DMS53 treated with DMSO at 0.1 percent for 48 hours (cell line): ENCODE measurements at regions not wholly inside any gene's neighbourhood (a gene's known extent, or its start where the extent isn't known, plus 50 kb on each side); places are given as distances from the start of the nearest gene placed in this dataset.

Experiments
- DNase-seq: peaks from one replicate; lab custom pipeline; 2025; ENCODE audit not compliant: unreplicated experiment; lab: John Stamatoyannopoulos, UW

DNA sequence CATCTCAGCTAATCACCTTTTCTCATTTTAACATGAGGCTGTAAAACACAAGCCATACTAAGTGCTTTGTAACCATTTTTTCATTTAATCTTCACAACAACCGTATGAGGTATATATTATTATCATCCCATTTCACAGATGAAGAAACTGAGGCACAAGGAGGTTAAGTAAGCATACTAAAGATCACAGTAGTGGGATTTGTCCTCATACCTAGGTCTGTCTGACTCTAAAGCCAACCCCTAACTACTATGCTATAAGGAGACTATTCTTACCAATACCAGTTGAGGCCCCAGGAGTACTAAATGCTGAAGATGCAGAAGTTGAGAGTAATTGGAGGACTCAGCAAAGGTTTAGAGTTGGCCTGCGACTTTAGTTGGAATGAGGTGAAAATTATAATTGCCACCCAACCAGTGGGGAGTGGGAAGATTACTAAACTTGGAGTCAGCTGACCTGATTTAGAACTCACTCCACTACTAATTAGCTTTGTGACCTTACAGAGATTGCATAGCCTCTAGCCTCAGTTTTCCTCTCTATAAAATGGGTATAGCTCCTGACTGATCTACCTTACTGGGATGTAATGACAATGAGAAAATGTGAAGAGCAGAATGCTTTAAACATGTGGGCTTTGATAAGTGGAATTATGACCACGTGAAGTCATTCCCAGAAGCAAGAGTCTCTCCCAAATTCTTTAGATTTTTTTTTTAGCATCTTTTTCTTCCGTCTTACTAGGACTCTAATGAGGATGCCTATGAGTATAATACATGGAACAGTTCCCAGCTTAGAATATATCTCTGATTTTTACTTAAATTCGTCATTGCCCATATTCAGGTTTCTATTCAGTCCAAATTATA lies 85.8 kb upstream of the IPO9 start:
- no peak for DNase-seq

DNA sequence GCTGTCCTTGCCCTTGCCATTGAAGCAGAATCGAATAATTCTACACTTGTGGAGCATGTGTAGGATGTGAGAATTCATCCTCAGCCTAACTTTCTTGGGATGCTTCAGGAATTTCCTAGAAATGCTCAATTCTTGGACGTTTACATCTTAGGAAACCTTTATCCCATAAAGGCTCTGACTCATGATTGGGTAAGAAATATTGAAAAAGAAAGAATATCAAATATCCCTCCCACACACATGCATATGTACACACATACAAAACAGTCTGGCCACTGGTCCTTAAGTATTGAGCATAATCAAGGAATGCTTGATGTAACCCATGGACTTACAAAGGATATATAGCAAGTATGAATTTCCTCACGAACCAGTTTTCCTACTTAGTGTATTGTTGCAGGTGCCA lies 83.9 kb upstream of the IPO9 start:
- no peak for DNase-seq

DNA sequence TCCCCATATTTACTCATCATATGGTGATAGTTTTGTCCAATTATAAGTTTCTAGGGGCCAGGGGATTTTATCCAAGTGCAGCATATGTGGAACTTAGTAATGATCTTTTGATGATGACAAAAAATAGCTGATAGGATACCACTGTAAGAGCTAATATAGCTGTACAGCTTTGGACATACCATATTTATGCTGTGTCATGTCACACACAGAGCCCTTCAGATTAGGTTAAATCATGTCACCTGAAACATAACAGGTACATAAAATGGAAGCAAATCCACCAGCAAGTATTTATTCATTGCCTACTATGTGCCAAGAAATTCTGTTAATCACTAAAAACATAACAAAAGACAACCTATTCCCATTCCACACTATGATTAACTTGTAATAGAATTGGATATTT lies 82.8 kb upstream of the IPO9 start:
- no peak for DNase-seq

DNA sequence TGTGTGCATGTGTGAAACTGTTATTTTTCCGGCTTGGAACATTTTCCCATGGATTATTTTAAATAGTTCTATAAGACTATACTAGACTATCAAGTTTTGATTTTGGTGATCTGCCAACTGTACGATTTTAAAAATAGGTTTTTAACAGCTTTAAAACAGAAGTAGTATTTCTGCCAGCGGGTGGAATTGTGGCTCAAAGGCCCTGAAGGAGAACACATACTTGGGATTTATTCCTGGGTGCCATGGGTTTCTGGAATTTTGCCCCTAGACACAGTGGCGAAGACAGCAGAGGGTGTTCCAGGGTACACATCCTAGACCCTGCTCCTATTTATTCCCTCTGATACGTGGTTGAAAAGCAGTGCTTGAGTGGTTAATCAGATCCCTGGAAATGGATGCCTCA lies 81.7 kb upstream of the IPO9 start:
- DNase-seq = no peak

DNA sequence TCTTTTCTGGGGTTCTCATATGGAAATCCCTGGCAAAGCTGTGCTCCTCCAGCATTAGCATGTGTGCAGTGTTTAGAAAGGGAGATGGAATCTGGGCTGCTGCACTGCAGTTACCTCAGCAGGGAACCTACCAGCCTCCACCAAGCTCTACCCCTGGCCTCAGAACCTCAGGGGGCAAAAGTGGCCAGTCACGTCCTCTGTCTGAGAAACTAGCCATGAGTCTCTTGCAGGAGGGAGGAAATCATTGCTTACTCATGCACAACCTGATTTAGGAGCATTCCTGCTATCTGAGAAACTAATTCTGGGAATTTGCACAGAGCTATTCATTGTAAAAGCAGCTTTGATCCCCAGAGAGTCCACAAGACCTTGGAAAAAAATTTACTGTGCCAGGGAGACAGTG lies 80.6 kb upstream of the IPO9 start:
- DNase-seq = no peak

DNA sequence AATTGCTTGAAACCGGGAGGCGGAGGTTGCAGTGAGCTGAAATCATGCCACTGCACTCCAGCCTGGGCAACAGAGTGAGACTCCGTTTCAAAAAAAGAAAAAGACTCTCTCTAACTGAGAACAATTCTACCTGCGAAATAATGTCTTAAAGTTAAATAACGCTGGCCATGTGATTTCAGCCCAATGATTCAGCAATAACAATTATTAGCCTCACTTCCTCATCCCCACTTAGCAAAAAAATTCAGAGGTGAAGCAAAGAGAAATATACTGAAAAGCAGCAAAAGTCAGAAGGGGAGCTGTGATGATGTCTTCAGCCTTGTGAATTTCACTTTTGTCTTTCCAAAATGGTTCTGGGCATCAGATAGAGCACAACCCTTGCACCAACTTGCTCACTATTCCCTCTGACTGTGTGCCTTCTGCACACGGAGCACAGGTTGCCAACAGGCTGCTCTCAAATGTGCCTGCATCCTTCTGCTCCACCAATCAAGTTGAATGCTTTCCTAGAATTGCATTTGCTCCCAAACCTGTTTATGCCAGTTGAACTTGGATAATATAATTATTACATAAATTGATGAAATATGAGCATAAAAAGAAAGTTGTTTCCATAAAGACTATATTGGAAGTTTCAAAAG lies 79.8 kb upstream of the IPO9 start:
- no peak for DNase-seq

DNA sequence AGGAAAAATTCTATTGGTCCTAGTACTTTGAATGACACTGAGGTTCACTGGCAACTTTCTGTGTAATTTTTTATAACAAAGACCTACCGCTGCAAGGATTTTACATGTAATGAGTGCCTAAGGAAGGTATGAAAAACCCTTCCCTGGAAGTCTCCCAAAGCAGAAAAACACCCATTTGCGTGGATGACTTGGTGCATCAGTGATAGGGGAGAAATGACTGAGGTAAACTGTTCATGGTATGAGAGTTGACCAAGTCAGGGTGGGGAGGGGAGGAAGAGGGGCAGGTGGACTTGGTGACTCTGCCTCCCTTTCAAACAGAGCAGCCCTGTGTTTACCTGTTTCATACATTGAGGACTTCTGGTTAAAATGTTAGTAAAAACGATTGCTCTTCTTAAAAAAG lies 78.8 kb upstream of the IPO9 start:
- no peak for DNase-seq

DNA sequence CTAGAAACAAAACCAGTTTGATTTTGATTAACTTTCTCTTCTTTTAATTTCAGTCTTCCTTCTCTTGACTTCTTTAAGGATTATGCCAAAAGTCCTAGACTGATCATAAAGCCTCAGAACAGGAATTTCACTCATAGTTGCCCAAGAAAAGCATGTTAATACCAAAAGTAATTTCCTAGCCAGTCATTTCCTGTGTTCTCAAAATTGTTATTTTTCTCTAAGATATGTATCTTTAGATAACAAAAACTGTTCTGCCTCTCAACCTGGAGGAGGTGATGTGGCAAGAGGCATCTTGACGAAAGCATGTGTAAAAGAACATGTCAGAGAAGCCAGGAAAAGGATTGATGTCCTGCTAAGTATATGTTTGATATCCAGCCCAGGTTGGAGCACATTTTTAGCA lies 78.0 kb upstream of the IPO9 start:
- no peak for DNase-seq

DNA sequence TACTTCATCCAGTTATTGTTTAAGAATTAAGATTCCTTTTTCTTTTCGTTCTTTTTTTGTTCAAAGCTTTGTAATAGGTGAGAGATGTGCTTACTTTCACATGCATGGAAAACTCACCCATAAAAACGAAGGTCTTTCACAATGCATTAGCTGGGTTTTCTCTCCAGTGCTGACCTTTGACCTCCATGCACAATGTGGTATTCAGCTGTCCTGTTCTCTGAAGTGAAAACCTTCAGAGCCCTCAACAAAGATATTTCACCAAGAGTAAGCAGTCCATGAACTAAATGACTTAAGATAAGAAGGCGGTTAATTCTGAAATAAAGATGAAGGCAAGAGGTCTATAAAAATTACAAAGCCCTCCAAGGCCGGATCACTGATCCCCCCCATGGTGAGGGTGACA lies 77.1 kb upstream of the IPO9 start:
- DNase-seq = no peak

DNA sequence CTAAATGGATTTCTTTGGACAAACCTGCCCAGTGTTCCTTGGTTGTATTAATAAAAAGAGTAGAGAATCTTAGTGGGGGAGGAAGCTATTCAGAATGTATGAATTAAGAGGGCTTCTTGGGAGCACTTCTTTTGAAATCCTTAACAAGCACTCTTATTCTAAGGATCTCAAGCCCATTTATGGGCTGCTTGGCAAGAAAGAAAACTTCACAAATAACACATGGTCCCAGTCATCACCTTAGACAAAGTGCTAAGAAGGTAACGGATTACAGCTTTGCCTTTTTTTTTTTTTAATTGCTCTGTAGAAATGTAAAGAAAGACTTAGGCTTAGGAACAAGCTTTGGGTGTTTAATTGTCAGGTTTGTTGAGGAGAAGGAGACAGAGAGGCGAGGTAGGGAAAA lies 76.6 kb upstream of the IPO9 start:
- no peak for DNase-seq

DNA sequence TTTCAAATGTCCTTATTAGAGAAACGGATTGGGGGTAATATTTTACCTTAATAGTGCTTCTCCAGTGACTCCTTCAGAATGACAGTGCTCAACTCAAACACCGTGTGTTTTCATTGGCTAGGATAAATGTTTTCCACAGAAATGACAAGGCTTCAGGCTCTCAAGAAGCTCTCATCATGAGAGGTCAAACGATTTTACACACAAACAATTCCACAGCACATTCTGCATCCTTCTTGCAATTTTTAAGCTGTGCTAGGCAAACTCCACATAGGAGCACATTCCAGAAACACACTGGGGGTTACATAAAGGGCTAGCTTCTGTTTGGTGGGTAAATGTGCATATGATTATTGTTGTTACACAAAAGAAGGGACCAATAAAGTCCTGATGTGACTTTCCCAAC lies 75.5 kb upstream of the IPO9 start:
- DNase-seq = no peak

DNA sequence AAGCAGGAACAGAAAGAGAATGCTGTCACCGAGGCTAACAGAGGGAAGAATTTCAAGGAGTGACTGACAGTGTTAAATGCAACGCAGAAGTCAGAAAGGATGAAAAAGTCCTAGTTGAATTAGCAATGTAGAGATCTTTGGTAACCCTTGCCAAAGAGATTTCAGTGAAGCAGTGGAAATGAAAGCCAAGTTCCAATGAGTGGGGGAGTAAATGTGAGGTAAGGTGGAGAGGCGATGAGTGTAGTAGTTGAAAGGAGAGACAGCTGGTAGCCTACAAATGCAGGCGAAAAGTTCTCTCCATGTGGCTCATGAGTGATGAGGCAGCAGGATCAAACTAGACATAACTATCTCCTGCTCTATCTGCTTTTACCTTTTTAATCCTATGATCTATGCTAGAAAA lies 74.6 kb upstream of the IPO9 start:
- DNase-seq = no peak

DNA sequence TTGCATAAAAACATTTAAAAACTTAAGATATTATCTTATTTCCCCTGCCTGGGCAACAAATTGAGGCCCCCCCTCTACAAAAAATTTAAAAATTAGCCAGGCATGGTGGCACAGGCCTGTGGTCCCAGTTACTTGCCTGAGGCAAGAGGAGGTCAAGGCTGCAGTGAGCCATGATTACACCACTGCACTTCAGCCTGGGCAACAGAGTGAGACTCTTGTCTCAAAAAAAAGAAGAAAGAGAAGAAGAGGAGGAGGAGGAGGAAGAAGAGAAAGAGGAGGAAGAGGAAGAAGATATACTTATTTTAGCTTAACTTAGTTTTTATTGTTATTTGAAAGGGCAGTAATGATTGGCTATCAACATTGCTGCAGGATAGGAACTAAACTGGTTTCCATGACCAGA lies 73.8 kb upstream of the IPO9 start:
- DNase-seq = no peak

DNA sequence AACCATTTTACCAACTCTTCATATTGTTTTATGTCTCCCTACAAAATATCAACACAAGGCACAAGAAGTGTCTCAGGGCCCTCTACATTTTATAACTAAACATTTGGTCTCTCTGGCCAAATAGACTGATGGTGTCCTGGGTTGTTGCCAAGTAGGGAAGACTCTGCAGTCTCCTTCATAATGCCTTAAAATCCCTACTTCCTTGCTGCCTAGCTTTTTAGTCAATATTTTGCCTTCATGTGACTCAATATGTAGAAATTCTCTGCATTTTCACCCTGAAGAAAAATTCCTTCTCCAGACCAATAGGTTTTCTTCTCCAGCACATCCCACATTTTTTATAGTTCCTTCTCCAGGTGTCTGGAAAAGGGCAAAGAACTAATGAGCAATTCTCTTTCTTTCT lies 72.6 kb upstream of the IPO9 start:
- DNase-seq = no peak

DNA sequence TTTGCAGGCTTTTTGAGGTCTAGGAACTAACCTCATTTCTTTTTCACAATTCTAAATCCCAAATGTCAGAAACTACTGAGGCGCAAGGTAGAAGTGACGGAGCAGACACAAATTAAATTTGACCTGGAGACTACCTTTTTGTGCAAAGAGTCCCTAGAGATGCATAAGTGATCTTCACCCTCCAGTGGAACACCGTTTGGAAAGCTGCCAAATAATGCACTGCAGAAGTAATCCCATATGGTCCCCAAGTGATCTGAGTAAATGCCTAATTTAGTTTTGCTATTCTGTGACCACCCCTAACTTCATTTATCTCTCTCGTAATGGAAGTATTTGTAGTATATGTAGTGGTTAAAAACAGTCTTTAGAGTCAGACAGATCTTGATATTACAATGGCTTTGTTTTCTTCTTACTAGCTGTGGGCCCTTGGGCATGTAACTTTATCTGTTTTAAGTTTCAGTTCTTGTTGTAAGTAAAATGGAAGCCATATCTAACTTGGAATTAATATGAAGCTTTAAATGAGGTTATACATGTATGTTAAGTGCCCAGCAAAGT lies 70.4 kb upstream of the IPO9 start:
- DNase-seq = no peak

DNA sequence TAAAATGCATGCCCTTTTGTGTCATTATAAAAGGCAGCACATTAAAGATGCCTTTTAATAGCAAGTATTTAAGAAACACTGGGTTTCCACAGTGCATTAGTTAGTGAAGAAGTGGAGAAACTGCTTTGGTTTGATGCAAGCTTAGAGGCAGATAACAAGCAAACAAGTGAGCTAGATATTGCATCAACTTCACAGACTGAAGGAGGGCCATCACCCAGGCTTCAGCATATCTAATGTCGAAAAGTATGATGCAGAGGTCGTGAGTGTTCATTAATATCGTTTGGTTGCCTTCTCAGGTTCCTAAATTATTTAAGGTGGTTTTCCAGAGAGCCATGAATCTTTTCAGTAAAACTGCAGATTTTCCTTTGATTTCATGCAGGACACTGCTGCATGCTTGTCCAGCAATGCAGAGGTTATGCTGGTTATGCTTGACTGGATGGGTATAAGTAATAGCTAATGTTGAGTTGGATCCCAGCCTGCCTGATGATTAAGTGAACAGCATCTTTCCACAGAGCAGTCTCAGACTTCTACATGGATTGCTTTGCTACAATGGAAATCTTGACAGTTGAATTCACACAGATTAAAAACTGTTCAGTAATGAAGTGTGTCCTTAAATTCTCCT lies 69.7 kb upstream of the IPO9 start:
- DNase-seq = no peak

DNA sequence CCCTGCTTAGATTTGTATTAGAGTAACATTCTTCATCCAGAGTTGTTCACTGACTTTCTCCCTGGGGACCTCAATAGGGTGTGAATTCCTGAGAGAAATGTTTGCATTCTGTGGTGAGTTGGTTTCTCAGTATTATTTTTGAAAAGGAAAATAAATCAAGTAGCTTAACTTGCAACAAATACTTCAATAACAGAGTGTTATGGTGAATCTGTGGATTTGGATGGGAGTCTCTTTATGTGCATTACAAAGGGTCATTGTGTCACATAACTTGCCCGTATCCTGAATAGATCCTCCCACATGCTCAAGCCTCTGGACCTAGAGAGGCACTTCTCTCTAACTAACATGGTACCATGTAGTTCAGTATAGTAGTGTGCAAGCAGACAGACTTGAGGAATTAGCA lies 68.4 kb upstream of the IPO9 start:
- no peak for DNase-seq

DNA sequence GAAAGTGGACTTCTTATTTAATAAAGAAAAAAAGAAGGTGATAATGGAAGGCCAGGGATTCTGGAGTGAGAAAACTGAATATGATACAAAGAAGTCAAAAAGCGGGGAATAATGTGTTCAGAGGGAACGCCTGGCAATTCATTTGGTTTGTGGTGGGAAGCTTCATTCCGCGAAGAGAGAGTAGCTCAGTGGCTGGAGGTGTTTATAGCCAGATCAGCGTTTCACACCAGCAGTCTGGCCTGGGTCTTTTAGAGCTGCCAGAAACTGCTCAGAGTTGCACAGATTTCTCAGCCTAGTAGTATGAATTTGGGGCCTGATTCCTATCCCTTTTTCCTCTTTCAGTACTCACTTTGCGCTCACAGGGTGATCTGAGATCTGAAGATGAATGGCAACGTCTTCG lies 67.8 kb upstream of the IPO9 start:
- DNase-seq = no peak

DNA sequence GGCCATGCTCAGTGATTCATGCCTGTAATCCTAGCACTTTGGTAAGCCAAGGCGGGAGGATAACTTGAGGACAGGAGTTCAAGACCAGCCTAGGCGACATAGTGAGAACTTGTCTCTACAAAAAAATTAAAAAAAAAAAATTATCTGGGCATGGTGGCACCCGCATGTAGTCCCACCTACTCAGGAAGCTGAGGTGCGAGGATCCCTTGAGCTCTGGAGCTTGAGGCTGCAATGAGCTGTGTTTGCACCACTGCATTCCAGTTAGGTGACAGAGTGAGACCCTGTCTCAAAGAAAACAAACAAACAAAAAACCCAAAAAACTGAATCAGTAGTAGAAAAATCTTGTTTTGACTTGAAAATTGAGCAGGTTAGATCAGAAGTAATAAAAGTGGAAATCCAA lies 67.1 kb upstream of the IPO9 start:
- no peak for DNase-seq

DNA sequence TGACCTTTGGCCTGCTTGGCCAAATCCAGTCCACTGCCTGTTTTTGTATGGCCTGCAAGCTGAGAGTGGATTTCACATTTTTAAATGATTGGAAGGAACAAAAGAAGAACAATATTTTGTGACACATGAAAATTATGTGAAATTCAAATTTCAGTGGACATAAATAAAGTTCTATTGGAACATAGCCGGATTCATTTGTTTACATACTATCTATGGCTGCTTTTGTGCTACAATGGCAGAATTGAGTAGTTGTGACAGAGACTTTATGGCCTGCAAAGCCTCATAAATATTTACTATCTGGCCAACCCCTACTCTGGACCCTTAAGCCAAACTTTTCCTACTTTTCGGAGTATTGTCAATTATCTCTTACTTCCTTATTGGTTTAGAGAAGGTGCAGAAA lies 66.6 kb upstream of the IPO9 start:
- DNase-seq = no peak

DNA sequence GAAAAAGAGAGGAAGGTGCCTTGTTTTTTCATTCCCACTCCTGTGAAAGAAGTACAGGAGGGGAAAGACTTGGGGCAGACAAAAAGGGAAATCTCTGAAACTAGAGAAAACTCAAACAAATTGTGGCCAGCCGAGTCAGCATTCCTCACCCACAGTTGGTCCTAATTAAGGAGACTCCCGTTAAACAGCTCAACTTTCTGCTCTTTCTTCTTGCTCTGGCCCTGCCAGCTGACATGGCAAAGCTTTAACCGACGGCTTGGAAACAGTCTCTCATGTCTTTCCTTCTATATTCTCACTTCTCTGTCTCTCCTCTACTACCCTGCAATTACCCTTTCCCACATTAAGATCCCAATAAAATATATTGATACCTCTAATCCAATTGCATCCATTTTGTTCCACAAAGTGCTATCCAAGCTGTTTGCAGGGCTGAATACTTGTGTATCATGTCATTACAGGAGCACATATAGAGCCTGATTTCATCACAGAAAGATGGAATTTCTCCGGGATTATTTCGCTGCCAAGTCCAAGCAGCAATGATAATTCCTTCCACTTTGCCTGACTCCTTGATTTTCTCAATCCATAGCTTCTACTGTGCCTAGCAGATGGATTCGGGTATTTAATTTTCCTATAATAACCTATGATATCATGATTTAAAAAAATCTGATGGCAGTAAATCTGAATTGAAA lies 65.4 kb upstream of the IPO9 start:
- DNase-seq = no peak

DNA sequence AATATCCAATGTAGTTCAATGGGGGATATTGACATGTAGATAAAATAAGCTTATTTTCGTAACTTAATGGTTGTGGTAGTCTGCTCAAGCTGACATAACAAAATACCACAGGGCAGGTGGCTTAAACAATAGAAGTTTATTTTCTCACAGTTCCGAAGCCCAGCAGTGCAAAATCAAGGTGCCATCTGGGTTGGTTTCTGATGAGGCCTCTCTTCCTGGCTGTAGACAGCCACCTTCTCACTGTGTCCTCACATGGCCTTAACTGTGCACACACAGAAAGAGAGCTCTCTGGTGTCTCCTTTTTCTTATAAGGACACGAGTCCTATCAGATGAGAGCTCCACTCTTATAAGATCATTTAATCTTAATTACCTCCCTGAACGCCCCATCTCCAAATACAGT lies 64.8 kb upstream of the IPO9 start:
- no peak for DNase-seq
